HL-60 (cell line): ENCODE measurements at regions not wholly inside any gene's neighbourhood (a gene's known extent, or its start where the extent isn't known, plus 50 kb on each side); places are given as distances from the start of the nearest gene placed in this dataset.

Experiments
- DNase-seq, 2 experiments: peaks; one replicate each; pipeline ENCODE4 v3.0.0-alpha.2; 2010 to 2020; ENCODE audit warnings: low read depth in 1 of 2, low spot score in 1 of 2
- H3K27ac ChIP-seq: fragments of 250-450 bp; sonication (Bioruptor Pico); replicated peaks from 2 replicates; pipeline ENCODE4 v1.5.1; 2020; ENCODE audit warnings: mild to moderate bottlenecking, moderate library complexity
- H3K27me3 ChIP-seq: fragments of 250-450 bp; sonication (Bioruptor Pico); 2 replicates; pipeline ENCODE4 v1.5.1; 2021; ENCODE audit warnings: mild to moderate bottlenecking, moderate library complexity; ENCODE audit not compliant: insufficient read depth, poor library complexity, severe bottlenecking
- H3K4me3 ChIP-seq: replicated peaks from 2 replicates; pipeline ENCODE4 v1.5.1; 2011; ENCODE audit warnings: mild to moderate bottlenecking, control low read depth, low read length; ENCODE audit not compliant: insufficient read depth
- CTCF ChIP-seq: IDR thresholded peaks from one replicate; pipeline ENCODE4 v1.5.1; 2011; ENCODE audit warnings: low read length, control low read depth, inconsistent platforms; ENCODE audit not compliant: insufficient read depth
- GABPA ChIP-seq: IDR thresholded peaks from 2 replicates; pipeline ENCODE4 v1.6.1; 2012; ENCODE audit warnings: low read depth
- POLR2AphosphoS5 ChIP-seq: IDR thresholded peaks from 2 replicates; pipeline ENCODE4 v1.6.1; 2012; ENCODE audit warnings: low read depth
- REST ChIP-seq: IDR thresholded peaks from 2 replicates; pipeline ENCODE4 v1.6.1; 2012; ENCODE audit warnings: low read depth; ENCODE audit not compliant: insufficient replicate concordance
- SPI1 ChIP-seq: IDR thresholded peaks from 2 replicates; pipeline ENCODE4 v1.6.1; 2012; ENCODE audit warnings: low read depth, mild to moderate bottlenecking, borderline replicate concordance

GRCh38 chr7:79531905-79532664 lies 78.6 kb upstream of the MAGI2 start:
- DNase-seq, result no peak

GRCh38 chr7:79531116-79531515 lies 77.6 kb upstream of the MAGI2 start:
- Histone ChIP-seq H3K27me3 (no peaks in the 10 kb centered on the region), H3K4me3 (no peak overlapping the region), H3K27ac (no peak overlapping the region)
- TF ChIP-seq CTCF (no peak), SPI1 (no peak), REST (no peak), GABPA (no peak), POLR2AphosphoS5 (no peak)
- no peak for DNase-seq

More at GRCh38 chr7:79531905-79532664, 78.6 kb upstream of the MAGI2 start:
- no peak for TF ChIP-seq GABPA
- no peak for TF ChIP-seq SPI1
- TF ChIP-seq CTCF, result no peak
- TF ChIP-seq POLR2AphosphoS5, result no peak
- no peak for TF ChIP-seq REST
- H3K27me3 ChIP-seq, result no peaks in the 10 kb centered on the region
- H3K4me3 ChIP-seq, result no peak overlapping the region
- no peak overlapping the region for H3K27ac ChIP-seq

GRCh38 chr7:79529881-79530235 lies 76.4 kb upstream of the MAGI2 start:
- TF ChIP-seq GABPA (no peak), REST (no peak), CTCF (no peak), SPI1 (no peak), POLR2AphosphoS5 (no peak)
- no peak for DNase-seq
- H3K27ac ChIP-seq, result no peak overlapping the region
- H3K27me3 ChIP-seq, result no peaks in the 10 kb centered on the region
- no peak overlapping the region for H3K4me3 ChIP-seq
